Testis (tissue), 2 donors: ENCODE measurements at regions not wholly inside any gene's neighbourhood (a gene's known extent, or its start where the extent isn't known, plus 50 kb on each side); places are given as distances from the start of the nearest gene placed in this dataset.

Source experiments
- CTCF ChIP-seq, 3 experiments: fragments of 450-650 bp in 2 of 3; fragments of 200-600 bp in 1 of 3; sonication (generic) in 1 of 3; IDR thresholded peaks; one replicate each; pipeline ENCODE4 v1.5.1; 2016 to 2019; ENCODE audit warnings: antibody characterized with exemption in 3 of 3, mild to moderate bottlenecking in 2 of 3, moderate library complexity in 1 of 3
- POLR2A ChIP-seq: fragments of 450-650 bp; IDR thresholded peaks from one replicate; pipeline ENCODE4 v1.6.1; 2017; ENCODE audit warnings: antibody characterized with exemption, mild to moderate bottlenecking, moderate library complexity

- TF ChIP-seq CTCF (IDR thresholded peaks at IDR 0.05) (no peak), POLR2A (no peak)
Observed at GRCh38 chr11:128208329-128209137, 378.8 kb downstream of the ETS1 start.
